B cell (primary cell): ENCODE measurements at regions not wholly inside any gene's neighbourhood (a gene's known extent, or its start where the extent isn't known, plus 50 kb on each side); places are given as distances from the start of the nearest gene placed in this dataset.

Source experiments
- ATAC-seq: fragments of 200-7000 bp; cut with Tn5 transposase; one replicate; pipeline ENCODE4 v1.10.0; 2021; ENCODE audit warnings: low read depth, mild to moderate bottlenecking, moderate number of reproducible peaks, moderate library complexity
- CTCF ChIA-PET: fragments of 350-600 bp; sonication (Branson Sonifier 250); formaldehyde crosslinking; loops from one replicate; lab custom pipeline; 2021; ENCODE audit warnings: antibody characterized with exemption, inconsistent platforms; lab: Charles Lee
- POLR2A ChIA-PET: fragments of 350-600 bp; sonication (Branson Sonifier 250); formaldehyde crosslinking; loops from one replicate; lab custom pipeline; 2021; ENCODE audit warnings: antibody characterized with exemption; lab: Charles Lee
- DNase-seq: peaks from one replicate; pipeline ENCODE4 v3.0.0; 2013
- H2AFZ ChIP-seq: 2 replicates; pipeline ENCODE4 v1.6.1; 2012; ENCODE audit warnings: mild to moderate bottlenecking, low read depth, low read length; ENCODE audit not compliant: insufficient read depth, poor library complexity, severe bottlenecking
- H3K27ac ChIP-seq, 2 donors: 1 replicate in 1 of 2; 2 replicates in 1 of 2; pipeline ENCODE4 v1.5.1; 2012 to 2013; ENCODE audit warnings: low read length in 2 of 2, mild to moderate bottlenecking in 2 of 2, moderate library complexity in 1 of 2
- H3K27me3 ChIP-seq, 4 experiments: fragments of 200-600 bp in 1 of 4; sonication (generic) in 1 of 4; replicated peaks in 1 of 4; 1 replicate in 2 of 4; 2 replicates in 2 of 4; pipeline versions ENCODE4 v1.6.1 to v1.7.0; 2013 to 2016; ENCODE audit warnings: low read length in 3 of 4, mild to moderate bottlenecking in 2 of 4, mixed read lengths in 1 of 4, moderate library complexity in 1 of 4; ENCODE audit not compliant: insufficient read depth in 4 of 4, control insufficient read depth in 3 of 4; ENCODE audit errors: control extremely low read depth in 1 of 4
- H3K36me3 ChIP-seq, 2 experiments: replicated peaks in 1 of 2; 1 replicate in 1 of 2; 2 replicates in 1 of 2; pipeline versions ENCODE4 v1.6.1 to v1.7.1; 2013; ENCODE audit warnings: low read length in 1 of 2; ENCODE audit not compliant: insufficient read depth in 2 of 2, control insufficient read depth in 1 of 2; ENCODE audit errors: control extremely low read depth in 1 of 2, extremely low read depth in 1 of 2
- H3K4me1 ChIP-seq, 2 donors: fragments of 200-600 bp in 1 of 2; sonication (generic) in 1 of 2; 1 replicate in 1 of 2; 2 replicates in 1 of 2; pipeline versions ENCODE4 v1.5.1 to v1.6.1; 2013 to 2017; ENCODE audit warnings: low read length in 2 of 2; ENCODE audit not compliant: control insufficient read depth in 2 of 2, insufficient read depth in 2 of 2
- H3K4me2 ChIP-seq: replicated peaks from 2 replicates; pipeline ENCODE3; 2012; ENCODE audit warnings: mild to moderate bottlenecking, low read depth, low read length; ENCODE audit not compliant: poor library complexity, severe bottlenecking
- H3K4me3 ChIP-seq, 5 experiments: fragments of 200-600 bp in 1 of 5; sonication (generic) in 1 of 5; 1 replicate in 3 of 5; 2 replicates in 2 of 5; pipeline versions ENCODE4 v1.5.1 to v1.7.0; 2011 to 2016; ENCODE audit warnings: low read length in 4 of 5, mild to moderate bottlenecking in 4 of 5, low read depth in 2 of 5, control low read depth in 1 of 5, moderate library complexity in 1 of 5; ENCODE audit not compliant: insufficient read depth in 1 of 5; ENCODE audit errors: control extremely low read depth in 1 of 5, extremely low read depth in 1 of 5
- H3K79me2 ChIP-seq: fragments of 200-600 bp; sonication (generic); one replicate; pipeline ENCODE4 v1.6.0; 2016; ENCODE audit warnings: low read length; ENCODE audit not compliant: control insufficient read depth, insufficient read depth
- H3K9ac ChIP-seq: fragments of 200-600 bp; sonication (generic); 2 replicates; pipeline ENCODE4 v1.6.1; 2017; ENCODE audit warnings: mild to moderate bottlenecking, low read length, moderate library complexity
- H3K9me3 ChIP-seq, 3 donors: one replicate each; pipeline versions ENCODE4 v1.6.1 to v1.7.1; 2013; ENCODE audit warnings: low read length in 2 of 3; ENCODE audit not compliant: control insufficient read depth in 2 of 3, insufficient read depth in 1 of 3; ENCODE audit errors: control extremely low read depth in 1 of 3
- H4K20me1 ChIP-seq: 2 replicates; pipeline ENCODE4 v1.6.0; 2012; ENCODE audit warnings: mild to moderate bottlenecking, low read length; ENCODE audit not compliant: insufficient read depth, control insufficient read depth, poor library complexity, severe bottlenecking
- H3K27ac Mint-ChIP-seq: one replicate; pipeline ENCODE4 v1.8.0; 2021; ENCODE audit warnings: mixed read lengths
- H3K27me3 Mint-ChIP-seq: one replicate; pipeline ENCODE4 v1.8.0; 2021; ENCODE audit warnings: mixed read lengths
- H3K4me1 Mint-ChIP-seq: one replicate; pipeline ENCODE4 v1.8.0; 2021; ENCODE audit warnings: mixed read lengths
- H3K4me3 Mint-ChIP-seq: one replicate; pipeline ENCODE4 v1.8.0; 2021; ENCODE audit warnings: mixed read lengths
- H3K9me3 Mint-ChIP-seq: one replicate; pipeline ENCODE4 v1.8.0; 2022; ENCODE audit warnings: mixed read lengths; ENCODE audit not compliant: insufficient read depth
- CTCF ChIP-seq: fragments of 200-600 bp; IDR thresholded peaks from one replicate; pipeline ENCODE4 v1.8.0; 2022; ENCODE audit warnings: antibody characterized with exemption, mild to moderate bottlenecking
- EZH2 ChIP-seq: IDR thresholded peaks from 2 replicates; pipeline ENCODE4 v1.6.1; 2012; ENCODE audit warnings: borderline replicate concordance, low read depth, mild to moderate bottlenecking, moderate library complexity, low read length; ENCODE audit not compliant: insufficient read depth, poor library complexity, severe bottlenecking
- WGBS: methylation state at CpG from one replicate; pipeline ENCODE4 v1.1.5; 2013; ENCODE audit warnings: missing lambda C conversion rate; ENCODE audit not compliant: insufficient coverage; 5-methylcytosine and 5-hydroxymethylcytosine counted together
- intact Hi-C: fragments of 100-400 bp; cut with micrococcal nuclease; formaldehyde crosslinking; loops from one replicate; pipeline ENCODE4 v1.10.0; 2022

- H3K4me1 Mint-ChIP-seq: peaks cover 17% of the 10 kb centered on the region
- no peaks in the 10 kb centered on the region for H3K27me3 ChIP-seq
- H3K9ac ChIP-seq: no peak overlapping the region
- no peak for ATAC-seq
- CTCF ChIA-PET: no interaction called here
- H3K4me3 ChIP-seq: no peak overlapping the region
- no peak for DNase-seq
- intact Hi-C loops: no loop called here
- H3K27me3 Mint-ChIP-seq: peaks cover 5% of the 10 kb centered on the region
- H3K4me2 ChIP-seq: no peak overlapping the region
- no peak overlapping the region for H3K27ac Mint-ChIP-seq
- no peaks in the 10 kb centered on the region for H3K36me3 ChIP-seq
- no peak overlapping the region for H3K4me3 Mint-ChIP-seq
- H3K27ac ChIP-seq: no peak overlapping the region
- H2AFZ ChIP-seq: no peak overlapping the region
- TF ChIP-seq CTCF (no peak), EZH2 (no peak)
- H3K4me1 ChIP-seq: peaks cover 8 to 16% of the 10 kb centered on the region in 2 donors
- POLR2A ChIA-PET: no interaction called here
- H3K9me3 Mint-ChIP-seq: no peaks in the 10 kb centered on the region
- H3K79me2 ChIP-seq: no peaks in the 10 kb centered on the region
- 100% methylated on average over 1 of the region's 2 CpGs for WGBS
- no peaks in the 10 kb centered on the region for H4K20me1 ChIP-seq
- no peaks in the 10 kb centered on the region for H3K9me3 ChIP-seq
Observed at GRCh38 chr4:14434483-14434882, 567.8 kb upstream of the CPEB2 start.

DNA sequence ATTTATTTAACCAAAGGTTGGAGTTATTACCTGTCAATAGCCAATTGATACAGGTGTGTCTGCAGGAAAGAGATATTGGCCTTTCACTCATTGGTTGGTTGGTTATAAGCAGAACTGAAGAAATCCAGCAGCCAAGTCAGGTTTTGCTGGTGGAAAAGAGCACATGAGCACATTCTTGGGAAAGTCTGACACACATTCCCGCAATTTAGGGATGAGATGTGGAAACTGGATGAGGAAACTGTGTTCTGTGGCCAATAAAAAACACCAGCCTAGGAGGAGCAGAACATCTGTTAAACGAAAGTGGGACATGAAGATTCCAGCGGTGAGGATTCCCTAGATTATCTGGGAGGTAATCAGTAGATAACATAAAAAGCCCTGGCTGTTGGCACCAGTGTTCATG is 567.4 kb upstream of the CPEB2 start:
- intact Hi-C loops: no loop called here
- H3K4me1 Mint-ChIP-seq: peaks cover 16% of the 10 kb centered on the region
- Histone ChIP-seq H3K27ac (no peak overlapping the region), H3K27me3 (no peaks in the 10 kb centered on the region), H3K4me1 (peaks cover 8 to 14% of the 10 kb centered on the region in 2 donors), H3K4me2 (no peak overlapping the region), H3K9ac (no peak overlapping the region), H3K36me3 (no peaks in the 10 kb centered on the region), H3K9me3 (no peaks in the 10 kb centered on the region), H3K79me2 (no peaks in the 10 kb centered on the region), H4K20me1 (no peaks in the 10 kb centered on the region), H2AFZ (no peak overlapping the region), H3K4me3 (no peak overlapping the region)
- DNase-seq: no peak
- no peak overlapping the region for H3K27ac Mint-ChIP-seq
- H3K4me3 Mint-ChIP-seq: no peak overlapping the region
- no peak for TF ChIP-seq EZH2
- TF ChIP-seq CTCF: no peak
- ChIA-PET CTCF (no interaction called here), POLR2A (no interaction called here)
- no peak for ATAC-seq
- 95% methylated on average over 2 of the region's 3 CpGs for WGBS
- no peaks in the 10 kb centered on the region for H3K9me3 Mint-ChIP-seq
- H3K27me3 Mint-ChIP-seq: peaks cover 5% of the 10 kb centered on the region
